WTC11 (cell line): ENCODE measurements at regions not wholly inside any gene's neighbourhood (a gene's known extent, or its start where the extent isn't known, plus 50 kb on each side); places are given as distances from the start of the nearest gene placed in this dataset.

Experiments used
- ELF4 ChIP-seq: sonication (generic); formaldehyde crosslinking; IDR thresholded peaks from 2 replicates; pipeline ENCODE4 v1.8.1; 2022; ENCODE audit warnings: low read depth, mild to moderate bottlenecking, moderate library complexity, missing genetic modification reagents
- ETV6 ChIP-seq: sonication (generic); formaldehyde crosslinking; IDR thresholded peaks from 2 replicates; pipeline ENCODE4 v1.8.1; 2022; ENCODE audit warnings: mild to moderate bottlenecking, missing genetic modification reagents
- SMAD4 ChIP-seq: sonication (generic); formaldehyde crosslinking; IDR thresholded peaks from 2 replicates; pipeline ENCODE4 v1.8.0; 2022; ENCODE audit warnings: mild to moderate bottlenecking, missing genetic modification reagents
- TEAD4 ChIP-seq: sonication (generic); formaldehyde crosslinking; IDR thresholded peaks from 2 replicates; pipeline ENCODE4 v1.8.0; 2022; ENCODE audit warnings: mild to moderate bottlenecking, missing genetic modification reagents
- ZNF512 ChIP-seq: sonication (generic); formaldehyde crosslinking; IDR thresholded peaks from 2 replicates; pipeline ENCODE4 v1.8.1; 2022; ENCODE audit warnings: missing genetic modification reagents, borderline replicate concordance
- ZNF671 ChIP-seq: fragments of 250-450 bp; sonication (Bioruptor Pico); IDR thresholded peaks from 2 replicates; pipeline ENCODE4 v1.8.0; 2021; ENCODE audit warnings: mild to moderate bottlenecking
- TF ChIP-seq, protein P1 (sequence below): fragments of 200-600 bp; IDR thresholded peaks from 2 replicates; pipeline ENCODE4 v1.8.0; 2022; ENCODE audit warnings: antibody characterized with exemption
- TF ChIP-seq, protein P2 (sequence below): sonication (generic); formaldehyde crosslinking; IDR thresholded peaks from 2 replicates; pipeline ENCODE4 v1.8.0; 2022; ENCODE audit warnings: mild to moderate bottlenecking, missing genetic modification reagents
- TF ChIP-seq, protein P3 (sequence below): sonication (generic); formaldehyde crosslinking; conservative IDR thresholded peaks from 2 replicates; pipeline ENCODE4 v1.8.1; 2022; ENCODE audit warnings: mild to moderate bottlenecking, missing genetic modification reagents
- TF ChIP-seq, protein P4 (sequence below): sonication (generic); formaldehyde crosslinking; IDR thresholded peaks from 2 replicates; pipeline ENCODE4 v1.8.0; 2022; ENCODE audit warnings: mild to moderate bottlenecking, missing genetic modification reagents

- TF ChIP-seq SMAD4 (CRISPR knock-in tag) (no peak), ELF4 (no peak), ZNF671 (CRISPR knock-in tag) (no peak), ETV6 (CRISPR knock-in tag) (no peak), TEAD4 (CRISPR knock-in tag) (no peak), ZNF512 (no peak)
- TF ChIP-seq, protein P1, sequence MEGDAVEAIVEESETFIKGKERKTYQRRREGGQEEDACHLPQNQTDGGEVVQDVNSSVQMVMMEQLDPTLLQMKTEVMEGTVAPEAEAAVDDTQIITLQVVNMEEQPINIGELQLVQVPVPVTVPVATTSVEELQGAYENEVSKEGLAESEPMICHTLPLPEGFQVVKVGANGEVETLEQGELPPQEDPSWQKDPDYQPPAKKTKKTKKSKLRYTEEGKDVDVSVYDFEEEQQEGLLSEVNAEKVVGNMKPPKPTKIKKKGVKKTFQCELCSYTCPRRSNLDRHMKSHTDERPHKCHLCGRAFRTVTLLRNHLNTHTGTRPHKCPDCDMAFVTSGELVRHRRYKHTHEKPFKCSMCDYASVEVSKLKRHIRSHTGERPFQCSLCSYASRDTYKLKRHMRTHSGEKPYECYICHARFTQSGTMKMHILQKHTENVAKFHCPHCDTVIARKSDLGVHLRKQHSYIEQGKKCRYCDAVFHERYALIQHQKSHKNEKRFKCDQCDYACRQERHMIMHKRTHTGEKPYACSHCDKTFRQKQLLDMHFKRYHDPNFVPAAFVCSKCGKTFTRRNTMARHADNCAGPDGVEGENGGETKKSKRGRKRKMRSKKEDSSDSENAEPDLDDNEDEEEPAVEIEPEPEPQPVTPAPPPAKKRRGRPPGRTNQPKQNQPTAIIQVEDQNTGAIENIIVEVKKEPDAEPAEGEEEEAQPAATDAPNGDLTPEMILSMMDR, result no peak
- TF ChIP-seq, protein P2, sequence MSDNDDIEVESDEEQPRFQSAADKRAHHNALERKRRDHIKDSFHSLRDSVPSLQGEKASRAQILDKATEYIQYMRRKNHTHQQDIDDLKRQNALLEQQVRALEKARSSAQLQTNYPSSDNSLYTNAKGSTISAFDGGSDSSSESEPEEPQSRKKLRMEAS, result no peak
- TF ChIP-seq, protein P3, sequence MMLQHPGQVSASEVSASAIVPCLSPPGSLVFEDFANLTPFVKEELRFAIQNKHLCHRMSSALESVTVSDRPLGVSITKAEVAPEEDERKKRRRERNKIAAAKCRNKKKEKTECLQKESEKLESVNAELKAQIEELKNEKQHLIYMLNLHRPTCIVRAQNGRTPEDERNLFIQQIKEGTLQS (CRISPR knock-in tag), result no peak
- TF ChIP-seq, protein P4, sequence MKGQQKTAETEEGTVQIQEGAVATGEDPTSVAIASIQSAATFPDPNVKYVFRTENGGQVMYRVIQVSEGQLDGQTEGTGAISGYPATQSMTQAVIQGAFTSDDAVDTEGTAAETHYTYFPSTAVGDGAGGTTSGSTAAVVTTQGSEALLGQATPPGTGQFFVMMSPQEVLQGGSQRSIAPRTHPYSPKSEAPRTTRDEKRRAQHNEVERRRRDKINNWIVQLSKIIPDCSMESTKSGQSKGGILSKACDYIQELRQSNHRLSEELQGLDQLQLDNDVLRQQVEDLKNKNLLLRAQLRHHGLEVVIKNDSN, result no peak
These were observed 92.6 kb upstream of the TMPRSS2 start for GRCh38 chr21:41600556-41600955.
